H1 (cell line): ENCODE measurements at regions not wholly inside any gene's neighbourhood (a gene's known extent, or its start where the extent isn't known, plus 50 kb on each side); places are given as distances from the start of the nearest gene placed in this dataset.
A peak's percentile ranks its signal among the peaks of the same experiment; 100 is the strongest.
"Not testable (repeated sequence)": the region's sequence is repeated elsewhere in the genome, so short reads cannot be mapped to it uniquely, and the experiment has no call there.

Experiments used
- CTCF ChIA-PET: fragments of 300-600 bp; sonication (Branson Sonifier 250); formaldehyde crosslinking; loops from one replicate; lab custom pipeline; 2021; ENCODE audit not compliant: partially characterized antibody; lab: Charles Lee
- POLR2A ChIA-PET: fragments of 300-600 bp; sonication (Branson Sonifier 250); formaldehyde crosslinking; loops from one replicate; lab custom pipeline; 2021; ENCODE audit warnings: inconsistent platforms; ENCODE audit not compliant: partially characterized antibody; lab: Charles Lee
- DNase-seq, 2 experiments: peaks; one replicate each; pipeline versions ENCODE4 v3.0.0 to v3.0.0-alpha.2; 2010 to 2022; ENCODE audit warnings: low spot score in 2 of 2, low read depth in 1 of 2, mixed read lengths in 1 of 2
- FAIRE-seq: peaks from 2 replicates; lab custom pipeline; 2011; peaks lifted over from hg19 to GRCh38; lab: Jason Lieb, UNC
- H2AFZ ChIP-seq: 2 replicates; pipeline ENCODE4 v1.8.1; 2012; ENCODE audit warnings: low read length, inconsistent platforms
- H2AK5ac ChIP-seq: 2 replicates; pipeline ENCODE4 v1.6.1; 2013; ENCODE audit warnings: low read depth, low read length
- H2BK120ac ChIP-seq: replicated peaks from 2 replicates; pipeline ENCODE3; 2013; ENCODE audit warnings: low read depth, low read length, inconsistent platforms
- H2BK12ac ChIP-seq: 2 replicates; pipeline ENCODE4 v1.6.1; 2013; ENCODE audit warnings: low read depth, low read length
- H2BK15ac ChIP-seq: 2 replicates; pipeline ENCODE4 v1.6.1; 2013; ENCODE audit warnings: low read length
- H2BK20ac ChIP-seq: 2 replicates; pipeline ENCODE4 v1.6.1; 2013; ENCODE audit warnings: low read length
- H2BK5ac ChIP-seq: 2 replicates; pipeline ENCODE4 v1.6.1; 2013; ENCODE audit warnings: low read depth, low read length
- H3K14ac ChIP-seq: 2 replicates; pipeline ENCODE4 v1.6.1; 2013; ENCODE audit warnings: inconsistent platforms; ENCODE audit not compliant: insufficient read length
- H3K18ac ChIP-seq: 2 replicates; pipeline ENCODE4 v1.6.1; 2013; ENCODE audit warnings: low read length; ENCODE audit errors: extremely low read depth
- H3K23ac ChIP-seq: 2 replicates; pipeline ENCODE4 v1.6.1; 2013; ENCODE audit warnings: inconsistent platforms; ENCODE audit not compliant: insufficient read length
- H3K23me2 ChIP-seq: 2 replicates; pipeline ENCODE4 v1.6.1; 2013; ENCODE audit warnings: low read depth, low read length
- H3K27ac ChIP-seq: 2 replicates; pipeline ENCODE4 v1.6.1; 2011; ENCODE audit warnings: low read depth, low read length, inconsistent platforms
- H3K27me3 ChIP-seq, 4 experiments: replicated peaks in 1 of 4; 1 replicate in 1 of 4; 2 replicates in 3 of 4; pipeline versions ENCODE4 v1.6.1 to v1.8.1; 2011 to 2013; ENCODE audit warnings: low read length in 3 of 4, mild to moderate bottlenecking in 3 of 4, inconsistent platforms in 2 of 4, mixed read lengths in 2 of 4, moderate library complexity in 1 of 4; ENCODE audit not compliant: control insufficient read depth in 3 of 4, insufficient read depth in 3 of 4; ENCODE audit errors: extremely low read depth in 1 of 4
- H3K36me3 ChIP-seq, 4 experiments: 2 replicates each; pipeline versions ENCODE4 v1.6.1 to v1.8.1; 2011 to 2013; ENCODE audit warnings: mild to moderate bottlenecking in 4 of 4, low read length in 3 of 4, moderate library complexity in 2 of 4, control low read depth in 1 of 4, inconsistent platforms in 1 of 4; ENCODE audit not compliant: insufficient read depth in 4 of 4, control insufficient read depth in 2 of 4
- H3K4ac ChIP-seq: replicated peaks from 2 replicates; pipeline ENCODE3; 2013; ENCODE audit warnings: low read length, low read depth, mixed read lengths, inconsistent platforms; ENCODE audit not compliant: insufficient read length
- H3K4me1 ChIP-seq, 4 experiments: replicated peaks in 1 of 4; 1 replicate in 1 of 4; 2 replicates in 3 of 4; pipeline versions ENCODE4 v1.6.1 to v1.8.1; 2011 to 2013; ENCODE audit warnings: low read length in 3 of 4, inconsistent platforms in 2 of 4, mixed read lengths in 1 of 4; ENCODE audit not compliant: insufficient read depth in 4 of 4, control insufficient read depth in 3 of 4
- H3K4me2 ChIP-seq, 2 experiments: 2 replicates each; pipeline versions ENCODE4 v1.6.1 to v1.8.1; 2011 to 2013; ENCODE audit warnings: low read depth in 2 of 2, low read length in 2 of 2, control low read depth in 1 of 2, inconsistent platforms in 1 of 2, mild to moderate bottlenecking in 1 of 2; ENCODE audit not compliant: insufficient read depth in 1 of 2
- H3K4me3 ChIP-seq, 4 experiments: fragments of 200-600, 300-600 bp in 1 of 4; sonication (generic), shearing (Covaris generic), sonication (Bioruptor Twin) in 1 of 4; 2 replicates each; pipeline versions ENCODE4 v1.5.1 to v1.8.1; 2011 to 2016; ENCODE audit warnings: low read length in 4 of 4, low read depth in 3 of 4, control low read depth in 2 of 4, inconsistent platforms in 2 of 4, mild to moderate bottlenecking in 2 of 4, mixed read lengths in 1 of 4, moderate library complexity in 1 of 4; ENCODE audit not compliant: insufficient read depth in 2 of 4; ENCODE audit errors: extremely low read depth in 1 of 4
- H3K56ac ChIP-seq: replicated peaks from 2 replicates; pipeline ENCODE3; 2013; ENCODE audit warnings: low read depth, mild to moderate bottlenecking, mixed read lengths, low read length, inconsistent platforms; ENCODE audit not compliant: insufficient read length
- H3K79me1 ChIP-seq: 2 replicates; pipeline ENCODE4 v1.6.1; 2013; ENCODE audit warnings: low read depth, low read length, control low read depth
- H3K79me2 ChIP-seq, 2 experiments: 2 replicates each; pipeline versions ENCODE4 v1.6.1 to v1.8.1; 2012 to 2013; ENCODE audit warnings: low read length in 2 of 2, mild to moderate bottlenecking in 2 of 2, inconsistent platforms in 1 of 2; ENCODE audit not compliant: insufficient read depth in 2 of 2, control insufficient read depth in 1 of 2
- H3K9ac ChIP-seq, 4 experiments: replicated peaks in 1 of 4; 1 replicate in 1 of 4; 2 replicates in 3 of 4; pipeline versions ENCODE4 v1.6.1 to v1.8.1; 2011 to 2013; ENCODE audit warnings: low read depth in 3 of 4, low read length in 3 of 4, control low read depth in 2 of 4, mild to moderate bottlenecking in 2 of 4, moderate library complexity in 2 of 4, inconsistent platforms in 1 of 4; ENCODE audit errors: extremely low read depth in 1 of 4
- H3K9me3 ChIP-seq, 2 experiments: 2 replicates each; pipeline versions ENCODE4 v1.6.1 to v1.8.1; 2012 to 2013; ENCODE audit warnings: mild to moderate bottlenecking in 2 of 2, moderate library complexity in 2 of 2, control low read depth in 1 of 2, inconsistent platforms in 1 of 2, low read depth in 1 of 2, low read length in 1 of 2, mixed read lengths in 1 of 2; ENCODE audit not compliant: insufficient read depth in 2 of 2
- H4K20me1 ChIP-seq, 2 experiments: replicated peaks in 1 of 2; 2 replicates each; pipeline versions ENCODE3 to v1.8.1; 2011 to 2013; ENCODE audit warnings: inconsistent platforms in 2 of 2, low read length in 2 of 2, mild to moderate bottlenecking in 1 of 2; ENCODE audit not compliant: insufficient read depth in 2 of 2, control insufficient read depth in 1 of 2
- H4K5ac ChIP-seq: 2 replicates; pipeline ENCODE4 v1.6.1; 2013; ENCODE audit warnings: low read length, low read depth, mixed read lengths, inconsistent platforms; ENCODE audit not compliant: insufficient read length
- H4K8ac ChIP-seq: 2 replicates; pipeline ENCODE4 v1.8.0; 2013; ENCODE audit warnings: mild to moderate bottlenecking, moderate library complexity, low read length, inconsistent platforms; ENCODE audit not compliant: insufficient read depth; ENCODE audit errors: extremely low read depth
- H4K91ac ChIP-seq: replicated peaks from 2 replicates; pipeline ENCODE3; 2013; ENCODE audit warnings: low read length, mixed read lengths, inconsistent platforms; ENCODE audit not compliant: insufficient read length
- EP300 ChIP-seq, 2 experiments: IDR thresholded peaks; 1 replicate in 1 of 2; 2 replicates in 1 of 2; pipeline ENCODE4 v1.6.1; 2011 to 2012; ENCODE audit warnings: low read depth in 2 of 2, low read length in 2 of 2, mild to moderate bottlenecking in 2 of 2, borderline replicate concordance in 1 of 2, inconsistent platforms in 1 of 2, moderate library complexity in 1 of 2
- YY1 ChIP-seq: IDR thresholded peaks from 2 replicates; pipeline ENCODE4 v1.6.1; 2011; ENCODE audit warnings: low read depth, mild to moderate bottlenecking, low read length
- WGBS, 2 experiments: shearing (Covaris generic) in 1 of 2; methylation state at CpG; one replicate each; pipeline versions ENCODE4 v1.1.6 to v1.1.7; 2013 to 2015; ENCODE audit warnings: low lambda C conversion rate in 2 of 2, mixed read lengths in 2 of 2, inconsistent platforms in 1 of 2, low coverage in 1 of 2, missing lambda C conversion rate in 1 of 2; ENCODE audit not compliant: insufficient replicate concordance in 2 of 2, insufficient coverage in 1 of 2, insufficient read length in 1 of 2; ENCODE audit errors: extremely low coverage in 1 of 2, missing lambda C conversion rate in 1 of 2; 5-methylcytosine and 5-hydroxymethylcytosine counted together

DNA sequence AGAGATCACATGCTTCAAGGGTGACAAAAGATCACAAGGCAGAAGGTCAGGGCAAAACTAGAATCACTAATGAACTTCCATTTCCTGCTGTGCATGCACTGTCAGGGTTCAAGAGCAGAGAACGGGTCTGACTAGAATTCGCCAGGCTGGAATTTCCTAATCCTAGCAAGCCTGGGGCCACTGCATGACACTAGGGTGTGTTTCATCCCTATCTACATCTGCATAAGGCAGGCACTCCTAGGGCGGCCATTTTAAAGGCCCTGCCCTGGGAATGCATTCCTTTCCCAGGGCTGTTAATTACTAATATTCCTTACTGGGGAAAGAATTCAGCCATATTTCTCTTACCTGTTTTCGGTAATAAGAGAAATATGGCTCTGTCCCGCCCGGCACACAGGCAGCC is 734.1 kb downstream of the TFAP2A start:
- H2AK5ac ChIP-seq, H2BK20ac ChIP-seq, H4K5ac ChIP-seq, H2BK15ac ChIP-seq, H3K14ac ChIP-seq, H3K4me2 ChIP-seq, H4K20me1 ChIP-seq, FAIRE-seq, H2BK5ac ChIP-seq, H3K79me1 ChIP-seq, H3K79me2 ChIP-seq, H3K9me3 ChIP-seq, H4K8ac ChIP-seq, H3K4ac ChIP-seq, H3K4me3 ChIP-seq, H3K23me2 ChIP-seq, H2AFZ ChIP-seq, H3K4me1 ChIP-seq, H3K56ac ChIP-seq, H4K91ac ChIP-seq, H3K27ac ChIP-seq, CTCF ChIA-PET, H3K23ac ChIP-seq: not testable (repeated sequence)
- TF ChIP-seq YY1: 0 out of 2 replicates have a peak, but pooled peaks have one; percentile 31
- peak in 1 of 2 experiments; percentile 71; a peak in 1 of 3 replicates for TF ChIP-seq EP300 (IDR thresholded peaks at IDR 0.05; ENCODE audit: borderline replicate concordance in 1 of 2, low read depth in 2 of 2, low read length in 2 of 2)
- TF ChIP-seq, all 59 proteins: peak for 2; not testable (repeated sequence) for 57
- DNase-seq, H3K27me3 ChIP-seq, H3K36me3 ChIP-seq, H2BK12ac ChIP-seq, POLR2A ChIA-PET, H2BK120ac ChIP-seq, H3K18ac ChIP-seq, H3K9ac ChIP-seq: not testable (repeated sequence)
- 87% methylated on average over 6 of the region's 6 CpGs; no CpG with 5 or more reads in 1 of the 2 experiments for WGBS, 2 experiments
